HG03571 (cell line): ENCODE measurements at regions not wholly inside any gene's neighbourhood (a gene's known extent, or its start where the extent isn't known, plus 50 kb on each side); places are given as distances from the start of the nearest gene placed in this dataset.

Source experiments
- ATAC-seq: cut with Tn5 transposase; IDR thresholded peaks from one replicate; pipeline ENCODE4 v1.9.1; 2021; ENCODE audit not compliant: unreplicated experiment

DNA sequence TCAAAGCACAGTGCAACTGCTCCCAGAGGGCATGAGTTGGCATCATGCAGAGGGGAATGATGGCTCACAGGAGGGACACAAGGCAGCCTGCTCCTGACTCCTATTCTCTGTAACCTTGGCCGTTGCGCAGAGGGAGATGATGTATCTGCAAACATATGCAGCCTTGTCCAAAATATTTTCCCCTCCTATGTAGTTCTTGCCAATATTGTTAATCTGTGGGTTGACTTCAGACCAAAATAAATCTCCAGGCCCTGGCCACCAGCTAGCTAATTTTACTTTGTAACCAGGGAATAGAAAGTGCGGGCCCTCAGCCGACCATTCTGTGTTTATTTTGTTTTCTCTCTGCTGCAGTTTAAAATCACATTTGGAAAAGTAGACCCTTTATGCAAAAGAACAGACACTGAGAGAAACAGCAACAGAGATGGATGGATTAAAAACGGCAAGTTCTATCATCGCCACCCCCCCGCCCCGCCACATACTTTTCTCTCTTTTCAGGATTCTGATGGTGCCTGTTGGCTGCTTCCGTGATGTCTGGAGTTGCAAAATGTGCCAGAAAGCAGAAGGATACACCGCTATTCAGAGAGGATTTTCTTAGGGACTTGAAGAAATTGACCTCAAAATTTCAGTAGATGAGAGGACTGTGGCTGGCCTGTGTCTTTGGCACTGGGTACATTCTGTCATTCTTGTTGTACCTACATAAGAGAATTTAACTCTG, 185.3 kb upstream of the BCOR start:
- ATAC-seq = no peak

DNA sequence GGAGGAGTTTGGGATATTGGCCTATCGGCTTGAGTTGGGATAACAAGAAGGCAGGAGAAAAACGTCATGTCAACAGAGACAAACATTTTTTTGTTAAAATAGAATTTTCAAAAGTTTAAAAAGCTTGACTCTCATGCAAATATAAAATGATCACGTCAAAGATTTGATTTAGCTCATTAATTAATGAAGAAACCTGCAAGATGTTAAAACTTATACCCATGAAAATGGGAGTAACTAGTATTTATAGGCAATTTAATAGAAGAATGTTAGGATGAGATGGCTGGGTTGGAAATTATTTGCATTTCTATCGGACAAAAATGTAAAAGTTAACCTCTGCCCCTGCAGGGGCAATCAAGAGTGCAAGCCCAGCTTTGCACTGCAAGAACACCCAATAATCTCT, 184.6 kb upstream of the BCOR start:
- no peak for ATAC-seq

DNA sequence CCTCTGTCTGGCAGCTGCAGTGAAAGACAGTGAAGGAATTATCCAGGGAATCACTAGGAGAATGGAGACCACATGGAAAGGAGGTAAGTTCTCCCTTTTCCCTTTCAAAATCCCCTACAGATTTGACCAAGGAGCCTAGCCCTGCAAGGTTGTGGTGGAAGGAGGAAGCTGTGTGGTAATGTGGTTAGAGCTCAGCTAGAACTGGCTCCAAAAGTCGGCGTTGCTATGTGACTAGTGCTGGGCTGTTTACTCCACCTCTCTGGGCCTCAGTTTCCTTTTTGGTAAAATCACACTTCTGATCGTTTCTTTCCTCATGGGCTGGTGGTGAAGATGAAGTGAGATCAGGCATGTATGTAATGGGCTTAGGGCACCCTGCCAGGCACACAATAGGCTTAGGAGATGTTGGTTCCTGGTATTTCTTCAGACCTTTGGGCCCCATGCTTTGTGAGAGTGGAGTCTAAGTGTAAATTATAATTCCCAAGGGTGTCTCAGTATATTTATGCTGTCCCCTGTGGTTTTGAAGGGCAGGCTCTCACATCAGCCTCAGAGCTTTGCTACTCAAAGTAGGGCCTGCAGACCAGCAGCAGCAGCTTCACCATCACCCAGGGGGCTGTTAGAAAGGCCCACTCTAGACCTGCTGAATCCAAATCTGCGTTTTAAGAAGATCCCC, 183.7 kb upstream of the BCOR start:
- ATAC-seq = no peak

DNA sequence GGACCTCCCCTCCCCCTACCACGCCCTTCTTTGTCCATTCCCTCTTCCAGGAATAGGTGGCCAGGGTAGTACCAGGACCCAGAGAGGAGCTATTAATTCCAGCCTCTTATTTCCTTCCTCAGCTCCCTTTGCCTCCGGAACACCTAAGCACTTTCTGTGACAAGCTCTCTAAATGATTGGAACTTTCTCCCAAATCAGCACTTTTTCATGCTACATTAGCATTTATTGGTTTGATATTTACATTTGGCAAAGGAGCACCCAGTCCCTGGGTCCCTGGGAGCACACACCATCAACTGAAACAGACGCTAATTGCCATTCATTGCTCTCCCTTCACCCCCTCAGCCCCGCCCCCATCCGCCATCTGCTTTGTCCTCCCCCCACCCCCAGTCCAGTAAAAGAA, 182.0 kb upstream of the BCOR start:
- no peak for ATAC-seq

DNA sequence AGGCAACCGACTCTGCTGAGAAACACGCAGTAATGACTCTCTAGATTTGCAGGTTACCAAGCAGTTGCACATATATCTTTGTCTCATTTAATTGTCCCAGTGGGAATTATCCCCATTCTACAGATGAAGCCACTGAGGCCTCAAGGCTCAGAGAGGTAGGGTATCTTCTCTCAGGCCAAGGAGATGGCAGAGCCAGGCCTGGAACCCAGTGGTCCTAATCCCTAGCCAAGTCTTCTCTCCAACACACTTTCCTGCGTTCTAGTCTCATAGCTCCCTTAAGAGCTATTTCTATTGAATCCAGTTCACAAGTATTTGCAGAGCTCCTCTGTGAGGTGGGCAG, 181.3 kb upstream of the BCOR start:
- ATAC-seq = no peak

DNA sequence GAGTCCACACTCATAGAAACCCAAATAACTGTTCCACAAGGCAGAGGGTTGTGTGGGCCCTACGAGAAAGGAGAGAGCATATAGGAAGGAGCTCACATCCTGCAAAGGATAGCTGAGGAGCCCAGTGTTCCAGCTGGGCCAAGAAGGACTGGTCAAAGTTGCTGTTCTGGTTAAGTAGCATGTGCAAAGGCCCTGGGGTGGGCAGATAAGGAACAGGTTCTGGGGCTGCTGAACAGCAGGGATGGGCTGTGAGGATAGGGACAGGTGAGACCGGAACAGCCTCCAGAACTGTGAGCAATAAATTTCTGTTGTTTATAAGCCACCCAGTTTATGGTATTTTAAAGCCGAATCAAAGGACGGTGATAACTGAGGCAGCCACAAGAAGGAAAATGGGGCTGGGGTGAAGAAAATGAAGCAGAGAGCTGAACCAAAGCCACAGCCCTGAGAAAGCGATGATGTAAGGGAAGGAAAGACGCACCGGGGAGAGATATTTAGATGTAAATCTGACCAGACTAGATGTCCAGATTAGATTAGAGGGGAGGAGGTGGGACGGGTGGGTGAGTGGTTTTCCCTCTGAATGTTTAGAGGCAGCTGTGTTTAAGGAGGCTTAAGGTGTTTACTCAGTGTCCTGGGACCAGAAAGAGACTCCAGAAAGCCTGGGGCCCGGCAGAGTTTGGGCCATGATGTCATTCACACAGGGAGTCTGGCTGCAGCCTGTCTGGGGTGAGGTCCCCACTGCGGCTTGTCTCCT, 180.8 kb upstream of the BCOR start:
- no peak for ATAC-seq

DNA sequence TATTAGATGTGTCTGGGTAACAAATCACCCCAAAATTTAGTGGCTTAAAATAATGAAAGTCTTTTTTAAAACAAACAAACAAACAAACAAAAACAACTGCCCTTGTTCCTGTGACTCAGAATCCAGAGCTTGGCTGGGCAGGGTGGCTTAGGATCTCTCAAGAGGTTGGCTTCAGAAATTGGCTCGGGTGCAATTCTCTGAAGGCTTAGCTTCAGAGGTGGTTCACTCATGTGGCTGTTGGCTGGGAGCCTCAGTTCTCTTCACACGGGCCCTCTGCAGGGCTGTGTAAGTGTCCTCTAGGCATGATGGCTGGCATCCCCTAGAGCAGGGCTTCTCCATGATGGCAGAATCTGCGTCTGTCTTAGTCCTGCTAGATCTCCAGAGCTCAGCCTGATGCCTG, 179.9 kb upstream of the BCOR start:
- no peak for ATAC-seq

DNA sequence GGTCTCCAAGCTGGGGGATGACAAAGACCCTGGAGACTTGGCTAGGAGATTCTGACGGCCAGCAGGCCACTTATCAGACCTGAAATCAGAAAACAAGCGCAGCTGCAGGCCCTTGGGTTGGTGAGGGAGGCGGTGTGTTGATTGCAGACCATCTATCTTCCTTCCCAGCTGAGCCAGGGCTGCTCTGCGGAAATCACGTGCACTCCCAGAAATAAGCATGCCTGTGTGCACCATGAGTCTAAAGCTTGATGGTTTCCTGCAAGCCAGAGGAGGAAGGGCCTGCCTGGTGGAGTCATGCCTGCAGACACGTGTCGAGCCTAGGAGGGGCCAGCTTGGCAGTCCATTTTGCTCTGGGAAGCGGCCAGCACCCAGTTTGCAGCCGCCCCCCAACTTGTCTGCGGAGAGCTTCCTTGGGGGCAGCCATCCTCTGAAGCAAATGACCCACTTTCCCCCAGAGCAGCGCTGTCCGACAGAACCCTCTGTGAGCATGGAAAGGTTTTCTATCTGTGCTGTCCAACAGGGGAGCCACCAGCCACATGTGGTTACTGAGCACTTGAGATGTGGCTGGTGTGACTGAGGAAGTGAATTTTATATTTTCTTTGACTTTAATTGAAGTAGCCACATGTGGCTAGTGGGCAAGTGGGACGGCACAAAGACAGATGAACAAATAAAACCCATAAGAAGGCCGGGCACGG, 175.7 kb upstream of the BCOR start:
- ATAC-seq = no peak

DNA sequence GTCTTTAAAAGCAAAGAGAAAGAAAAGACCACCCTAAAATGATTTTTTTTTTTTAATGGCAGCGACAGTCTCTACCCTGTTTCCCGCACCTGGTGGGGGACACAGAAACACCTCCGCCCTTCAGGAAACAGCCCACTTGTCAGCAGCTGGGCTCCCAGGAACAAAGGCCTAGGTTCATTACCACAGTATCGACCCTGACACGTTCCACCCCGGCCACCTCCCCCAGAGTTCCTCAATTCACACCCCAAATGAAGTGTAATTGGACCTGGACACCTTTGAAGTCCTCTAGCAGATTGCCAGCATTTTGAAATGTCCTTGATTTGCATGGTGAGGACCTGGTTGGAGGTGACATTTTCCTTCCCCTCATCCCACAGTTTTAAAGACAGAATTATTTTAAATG, 175.0 kb upstream of the BCOR start:
- no peak for ATAC-seq

DNA sequence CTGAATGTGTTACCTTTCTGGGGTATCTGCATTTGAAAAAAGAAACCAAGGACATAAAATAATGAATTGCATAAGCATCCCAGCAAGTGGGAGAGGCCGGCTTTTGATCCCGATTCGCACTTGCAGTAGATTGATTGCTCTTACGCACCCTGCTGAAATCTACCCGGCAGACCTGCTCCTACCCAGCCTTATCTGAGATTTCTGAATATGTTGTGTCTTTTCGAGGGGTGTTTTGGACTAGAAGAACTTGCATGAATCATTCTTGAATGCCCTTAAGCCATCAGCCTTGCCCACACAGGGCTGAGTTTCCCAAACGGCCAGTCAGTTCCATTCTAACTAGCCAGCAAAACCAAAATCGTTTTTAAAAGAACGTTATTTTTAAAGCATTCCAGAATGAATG, 174.4 kb upstream of the BCOR start:
- ATAC-seq = no peak

DNA sequence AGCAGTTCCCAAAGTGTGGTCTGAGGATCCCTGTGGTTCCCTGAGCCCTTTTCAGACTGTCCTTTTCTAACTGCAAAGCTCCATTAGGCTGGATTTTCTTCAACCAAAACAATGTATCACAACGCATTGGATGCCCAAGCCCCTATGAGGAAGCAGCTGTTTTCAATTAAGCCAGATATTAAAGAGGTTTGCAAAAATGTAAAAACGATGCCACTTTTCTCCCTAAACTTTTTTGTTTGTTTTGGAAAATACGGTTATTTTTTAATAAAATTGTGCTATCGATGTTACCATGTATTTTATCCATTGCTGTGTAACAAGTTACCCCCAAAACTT, 170.4 kb upstream of the BCOR start:
- no peak for ATAC-seq

DNA sequence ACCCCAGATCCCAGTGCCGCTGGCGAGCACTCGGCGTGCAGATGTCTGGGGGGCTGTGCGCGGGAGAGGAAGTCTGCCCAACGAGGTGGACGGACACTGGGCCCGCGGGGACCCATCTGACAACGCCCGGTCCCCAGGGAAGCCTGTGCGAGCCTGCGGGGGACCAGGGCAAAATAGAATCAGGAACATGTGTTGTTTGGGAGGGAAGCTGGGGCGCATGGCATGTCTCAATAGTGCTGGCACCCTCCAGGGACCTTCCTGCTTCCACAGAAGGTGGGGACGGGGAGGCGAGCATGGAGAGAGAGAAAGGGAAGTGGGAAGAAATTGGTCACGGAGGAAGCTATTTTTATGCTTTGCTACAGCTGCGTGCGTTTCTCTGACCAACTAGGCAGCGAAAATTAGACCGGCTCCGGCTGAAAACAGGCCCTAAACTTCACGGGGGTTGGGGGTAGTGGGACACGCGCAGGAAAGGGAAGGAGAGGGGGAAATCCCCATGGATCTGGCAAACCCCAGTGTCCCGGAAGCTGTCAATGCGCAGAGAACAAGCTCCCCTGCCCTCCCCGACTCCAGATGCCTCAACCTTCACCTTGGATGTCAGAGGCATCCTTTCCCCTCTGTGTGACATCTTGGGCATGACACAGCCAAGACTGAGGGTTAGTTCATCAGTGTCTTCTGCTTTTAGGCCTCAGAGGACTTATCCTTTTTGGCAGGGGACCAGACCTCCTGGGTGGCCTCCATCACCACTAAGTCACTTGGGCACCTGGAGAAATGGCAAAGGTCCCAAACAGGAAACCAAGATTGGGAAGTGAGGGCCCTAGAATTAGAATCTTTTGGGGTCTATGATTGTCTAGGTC, 169.8 kb upstream of the BCOR start:
- ATAC-seq = no peak

DNA sequence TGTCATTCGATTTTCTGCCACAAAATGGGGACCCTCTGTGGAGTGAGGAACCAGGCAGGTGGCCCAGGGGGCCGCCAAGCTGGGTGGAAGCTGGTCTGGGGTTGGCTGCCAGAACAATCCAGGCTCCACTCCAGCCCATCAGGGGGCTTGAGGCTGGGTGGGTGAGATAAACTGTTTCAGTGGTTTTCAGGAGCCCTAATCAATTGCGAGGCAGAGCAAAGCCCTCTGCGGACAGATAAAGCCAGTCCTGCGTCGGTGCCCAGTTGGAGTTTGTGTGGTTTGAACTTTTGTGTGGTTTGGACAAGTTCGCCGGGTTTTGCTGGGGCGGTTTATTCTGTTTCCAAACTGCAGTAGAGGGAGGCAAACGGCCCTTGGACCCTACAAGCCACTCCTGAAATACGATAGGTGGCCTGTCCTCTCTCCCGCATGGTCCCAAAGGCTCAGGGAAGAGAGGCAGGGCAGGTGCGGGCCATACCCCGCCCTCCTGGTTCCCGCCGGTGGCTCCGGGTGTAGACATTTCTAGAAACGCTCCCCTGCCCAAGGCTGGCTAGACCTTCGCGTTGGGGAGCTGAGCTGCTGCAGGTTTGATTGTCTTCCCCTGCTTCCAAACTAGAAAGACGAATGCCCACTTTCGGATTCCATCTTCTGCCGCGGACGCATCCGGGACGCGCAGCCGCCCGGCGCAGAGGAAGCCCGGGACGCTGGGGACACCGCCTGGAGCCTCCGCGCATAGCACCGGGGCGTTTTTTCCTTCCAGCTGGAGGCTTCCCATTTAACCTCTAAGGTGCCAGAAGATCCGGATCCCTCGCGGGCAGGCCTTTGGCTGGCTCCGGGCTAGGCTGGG, 169.0 kb upstream of the BCOR start:
- no peak for ATAC-seq

DNA sequence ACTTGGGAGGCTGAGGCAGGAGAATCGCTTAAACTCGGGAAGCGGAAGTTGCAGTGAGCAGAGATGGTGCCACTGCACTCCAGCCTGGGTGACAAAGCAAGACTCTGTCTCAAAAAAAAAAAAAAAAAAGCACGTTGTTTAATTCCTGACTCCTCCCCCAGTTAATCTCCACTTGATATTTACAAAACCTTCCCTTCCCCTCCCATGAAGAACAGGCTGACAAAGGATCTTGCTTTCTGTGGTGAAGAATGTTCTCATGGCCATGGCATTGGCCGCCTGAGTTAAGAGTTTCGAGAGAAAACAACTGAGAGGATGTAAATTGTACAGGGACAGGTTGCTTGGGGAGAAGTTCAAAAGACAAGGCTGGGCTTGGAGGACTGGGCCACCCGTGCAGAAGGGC, 168.2 kb upstream of the BCOR start:
- no peak for ATAC-seq

DNA sequence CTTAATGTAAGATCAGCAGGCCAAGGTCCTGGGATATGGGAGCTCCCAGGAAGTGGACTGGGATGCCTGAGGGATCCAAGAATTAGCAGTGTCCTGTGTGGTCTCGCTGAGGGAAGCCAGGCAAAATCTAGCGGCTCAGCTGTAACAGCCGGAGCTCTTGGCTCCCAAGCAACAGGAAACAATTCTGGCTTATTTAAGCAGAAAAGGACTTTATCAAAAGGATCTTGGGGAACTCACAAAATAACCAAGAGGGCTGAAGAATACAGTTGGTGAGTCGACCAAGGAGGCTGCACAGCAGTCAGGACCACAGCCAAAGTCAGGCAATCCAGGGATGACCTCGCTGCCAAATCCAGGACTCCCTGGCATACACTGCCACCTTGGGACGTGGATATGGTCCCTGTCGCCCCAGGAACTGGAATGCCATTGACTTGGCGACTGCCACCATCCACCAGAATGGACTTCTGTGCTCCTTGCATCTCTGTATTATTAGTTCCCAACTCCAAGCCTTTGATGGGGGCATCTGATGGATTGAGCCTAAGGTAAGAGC, 165.3 kb upstream of the BCOR start:
- no peak for ATAC-seq

DNA sequence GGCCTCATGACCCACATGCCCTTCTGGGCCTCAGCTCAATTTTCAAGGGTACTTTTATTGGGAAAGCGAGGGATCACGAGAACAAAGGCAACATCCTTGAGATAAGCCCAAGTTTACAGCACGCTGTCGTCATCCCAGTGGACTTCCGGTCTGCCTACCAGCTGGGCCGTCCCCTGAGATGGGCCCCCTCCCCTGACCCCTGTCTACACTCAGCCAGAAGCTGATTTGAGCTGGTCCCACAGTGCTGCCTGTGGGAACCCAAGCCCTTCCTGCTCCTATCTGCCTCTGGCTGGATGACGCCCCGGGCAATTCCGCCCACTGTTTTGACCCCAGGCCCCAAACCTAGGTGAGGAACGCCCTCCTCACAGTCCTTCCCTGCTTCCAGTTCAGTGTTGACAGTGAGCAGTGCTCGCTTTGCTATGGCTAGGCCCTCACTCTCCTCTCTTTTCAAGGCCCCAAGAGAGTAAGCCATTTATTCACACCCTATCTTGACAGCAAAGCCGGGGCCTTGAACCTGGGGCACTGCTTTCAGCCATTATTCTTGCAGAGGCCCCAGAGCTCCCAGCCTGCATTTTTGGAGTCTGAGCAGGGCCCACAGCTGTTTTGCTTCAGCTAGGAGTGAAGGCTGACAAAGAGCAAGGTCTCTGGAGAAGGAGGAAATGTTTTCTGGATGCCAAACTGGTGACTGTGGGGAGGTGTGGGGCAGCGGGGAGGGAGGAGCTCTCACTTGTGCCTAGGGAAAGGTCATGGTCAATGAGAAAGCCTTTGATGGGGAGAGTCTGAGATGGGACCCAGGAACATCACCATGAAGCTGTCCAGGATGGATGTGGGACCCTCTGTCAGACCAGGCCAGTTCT, 164.6 kb upstream of the BCOR start:
- ATAC-seq = no peak

DNA sequence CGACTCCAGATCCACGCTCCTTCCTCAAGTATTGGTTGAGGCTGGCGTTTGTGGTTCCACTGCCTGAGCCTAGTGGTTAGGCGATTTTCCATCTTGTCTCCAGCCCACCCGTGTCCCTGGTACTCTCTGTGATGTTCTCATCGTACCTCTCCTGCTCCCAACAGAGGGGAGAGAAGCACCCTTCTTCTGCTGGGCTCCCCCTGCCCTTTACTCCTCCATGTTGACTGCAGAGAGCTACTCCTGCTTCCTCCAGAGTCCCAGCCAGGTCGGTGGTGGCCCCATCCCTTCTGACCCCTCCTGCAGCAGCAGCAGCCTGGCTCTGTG, 164.0 kb upstream of the BCOR start:
- ATAC-seq = no peak

DNA sequence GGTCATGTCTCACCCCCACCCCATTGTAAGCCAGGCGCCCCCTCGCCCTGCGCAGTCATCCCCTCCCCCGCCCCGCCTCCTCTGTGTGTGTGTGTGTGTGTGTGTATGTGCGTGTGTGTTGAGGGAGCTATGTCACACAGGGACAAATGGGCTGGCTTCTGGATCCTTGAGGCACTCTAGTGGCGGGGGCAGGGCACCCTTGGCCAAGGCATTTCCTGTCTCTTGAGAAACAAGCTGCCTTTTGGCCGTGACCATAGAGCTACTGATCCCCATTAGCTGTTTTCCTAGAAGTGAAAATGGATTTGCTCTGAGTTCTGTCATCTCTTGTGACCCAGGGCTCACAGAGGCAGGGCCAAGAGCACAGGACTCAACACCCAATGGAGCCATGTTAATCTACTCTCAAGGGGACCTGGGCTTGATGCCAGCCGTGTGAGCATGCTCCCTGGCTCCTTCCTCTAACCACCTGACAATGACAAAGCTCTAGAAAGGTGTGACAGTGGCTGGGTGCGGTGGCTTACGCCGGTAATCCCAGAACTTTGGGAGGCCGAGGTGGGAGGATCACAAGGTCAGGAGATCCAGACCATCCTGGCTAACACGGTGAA, 162.5 kb upstream of the BCOR start:
- no peak for ATAC-seq

DNA sequence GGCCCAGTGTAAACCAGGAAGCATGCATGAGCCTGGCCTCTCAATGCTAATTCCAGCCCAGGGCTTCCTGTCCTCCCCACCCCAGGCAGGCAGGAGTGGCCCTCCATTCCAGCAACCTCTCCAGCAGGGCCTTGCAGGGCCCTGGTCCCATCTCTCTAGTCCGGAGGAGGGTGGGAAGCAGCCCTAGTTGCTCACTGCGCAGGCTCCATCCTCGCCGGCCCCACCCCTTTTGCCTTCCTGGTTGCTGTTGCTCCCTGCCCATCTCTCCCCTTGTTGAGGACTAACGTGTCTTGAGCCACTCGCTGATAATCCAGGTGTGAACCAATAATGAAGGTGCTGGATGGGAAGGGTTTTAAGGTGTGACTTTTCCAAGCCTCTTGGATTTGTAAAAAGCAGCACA, 161.2 kb upstream of the BCOR start:
- no peak for ATAC-seq
